HL-60 (cell line): ENCODE measurements at regions not wholly inside any gene's neighbourhood (a gene's known extent, or its start where the extent isn't known, plus 50 kb on each side); places are given as distances from the start of the nearest gene placed in this dataset.

ENCODE experiments used
- GABPA ChIP-seq: IDR thresholded peaks from 2 replicates; pipeline ENCODE4 v1.6.1; 2012; ENCODE audit warnings: low read depth
- POLR2AphosphoS5 ChIP-seq: IDR thresholded peaks from 2 replicates; pipeline ENCODE4 v1.6.1; 2012; ENCODE audit warnings: low read depth
- TF ChIP-seq, protein P1 (sequence below): IDR thresholded peaks from one replicate; pipeline ENCODE4 v1.5.1; 2011; ENCODE audit warnings: low read length, control low read depth, inconsistent platforms; ENCODE audit not compliant: insufficient read depth
- TF ChIP-seq, protein P2 (sequence below): IDR thresholded peaks from 2 replicates; pipeline ENCODE4 v1.6.1; 2012; ENCODE audit warnings: low read depth; ENCODE audit not compliant: insufficient replicate concordance

DNA sequence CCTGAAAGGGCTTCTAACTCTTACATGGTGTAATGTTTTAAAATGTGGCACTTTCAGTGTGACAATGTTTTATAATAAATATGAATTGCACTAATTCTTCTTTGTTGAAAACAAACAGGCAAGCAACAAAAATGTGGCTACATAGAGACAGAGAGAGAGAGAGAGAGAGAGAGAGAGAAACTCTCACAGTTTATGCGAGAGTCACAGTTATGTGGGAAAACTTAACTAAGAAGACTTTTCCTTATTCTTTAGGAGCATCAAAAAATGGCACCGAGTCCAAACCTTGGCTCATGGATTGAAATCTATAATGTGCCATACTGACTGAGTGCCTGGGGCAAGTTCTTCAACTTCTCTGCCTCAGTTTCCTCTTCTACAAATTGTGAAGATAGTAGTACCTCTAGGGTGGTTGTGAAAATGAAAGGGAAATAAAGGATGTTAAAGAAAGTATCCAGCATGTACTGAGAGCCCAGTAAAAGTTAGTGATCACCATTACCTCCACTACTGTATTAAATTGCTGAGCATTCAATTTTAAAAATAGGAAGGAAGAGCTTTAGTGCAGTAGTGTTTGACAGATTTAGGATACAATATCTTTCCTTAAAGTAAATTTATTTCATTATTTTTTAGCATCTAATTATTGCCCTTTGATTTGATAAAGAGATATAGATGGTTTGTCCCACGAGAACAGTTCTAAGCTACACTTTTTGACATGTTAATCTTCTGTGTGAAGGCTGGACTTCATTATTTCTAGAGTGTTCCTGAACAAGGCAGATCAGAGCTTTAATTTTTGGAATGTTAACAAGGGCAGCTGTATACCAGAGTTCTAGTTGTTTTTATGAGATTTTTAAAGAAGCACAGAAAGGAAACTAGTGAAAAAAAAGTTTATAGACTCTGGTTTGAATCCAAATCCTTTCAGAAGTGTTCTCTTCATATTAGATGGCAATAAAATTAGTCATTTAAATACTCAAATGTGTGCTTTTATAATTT is 187.5 kb upstream of the ANK2 start:
- TF ChIP-seq, protein P1, sequence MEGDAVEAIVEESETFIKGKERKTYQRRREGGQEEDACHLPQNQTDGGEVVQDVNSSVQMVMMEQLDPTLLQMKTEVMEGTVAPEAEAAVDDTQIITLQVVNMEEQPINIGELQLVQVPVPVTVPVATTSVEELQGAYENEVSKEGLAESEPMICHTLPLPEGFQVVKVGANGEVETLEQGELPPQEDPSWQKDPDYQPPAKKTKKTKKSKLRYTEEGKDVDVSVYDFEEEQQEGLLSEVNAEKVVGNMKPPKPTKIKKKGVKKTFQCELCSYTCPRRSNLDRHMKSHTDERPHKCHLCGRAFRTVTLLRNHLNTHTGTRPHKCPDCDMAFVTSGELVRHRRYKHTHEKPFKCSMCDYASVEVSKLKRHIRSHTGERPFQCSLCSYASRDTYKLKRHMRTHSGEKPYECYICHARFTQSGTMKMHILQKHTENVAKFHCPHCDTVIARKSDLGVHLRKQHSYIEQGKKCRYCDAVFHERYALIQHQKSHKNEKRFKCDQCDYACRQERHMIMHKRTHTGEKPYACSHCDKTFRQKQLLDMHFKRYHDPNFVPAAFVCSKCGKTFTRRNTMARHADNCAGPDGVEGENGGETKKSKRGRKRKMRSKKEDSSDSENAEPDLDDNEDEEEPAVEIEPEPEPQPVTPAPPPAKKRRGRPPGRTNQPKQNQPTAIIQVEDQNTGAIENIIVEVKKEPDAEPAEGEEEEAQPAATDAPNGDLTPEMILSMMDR = no peak
- TF ChIP-seq POLR2AphosphoS5 = no peak
- TF ChIP-seq, protein P2, sequence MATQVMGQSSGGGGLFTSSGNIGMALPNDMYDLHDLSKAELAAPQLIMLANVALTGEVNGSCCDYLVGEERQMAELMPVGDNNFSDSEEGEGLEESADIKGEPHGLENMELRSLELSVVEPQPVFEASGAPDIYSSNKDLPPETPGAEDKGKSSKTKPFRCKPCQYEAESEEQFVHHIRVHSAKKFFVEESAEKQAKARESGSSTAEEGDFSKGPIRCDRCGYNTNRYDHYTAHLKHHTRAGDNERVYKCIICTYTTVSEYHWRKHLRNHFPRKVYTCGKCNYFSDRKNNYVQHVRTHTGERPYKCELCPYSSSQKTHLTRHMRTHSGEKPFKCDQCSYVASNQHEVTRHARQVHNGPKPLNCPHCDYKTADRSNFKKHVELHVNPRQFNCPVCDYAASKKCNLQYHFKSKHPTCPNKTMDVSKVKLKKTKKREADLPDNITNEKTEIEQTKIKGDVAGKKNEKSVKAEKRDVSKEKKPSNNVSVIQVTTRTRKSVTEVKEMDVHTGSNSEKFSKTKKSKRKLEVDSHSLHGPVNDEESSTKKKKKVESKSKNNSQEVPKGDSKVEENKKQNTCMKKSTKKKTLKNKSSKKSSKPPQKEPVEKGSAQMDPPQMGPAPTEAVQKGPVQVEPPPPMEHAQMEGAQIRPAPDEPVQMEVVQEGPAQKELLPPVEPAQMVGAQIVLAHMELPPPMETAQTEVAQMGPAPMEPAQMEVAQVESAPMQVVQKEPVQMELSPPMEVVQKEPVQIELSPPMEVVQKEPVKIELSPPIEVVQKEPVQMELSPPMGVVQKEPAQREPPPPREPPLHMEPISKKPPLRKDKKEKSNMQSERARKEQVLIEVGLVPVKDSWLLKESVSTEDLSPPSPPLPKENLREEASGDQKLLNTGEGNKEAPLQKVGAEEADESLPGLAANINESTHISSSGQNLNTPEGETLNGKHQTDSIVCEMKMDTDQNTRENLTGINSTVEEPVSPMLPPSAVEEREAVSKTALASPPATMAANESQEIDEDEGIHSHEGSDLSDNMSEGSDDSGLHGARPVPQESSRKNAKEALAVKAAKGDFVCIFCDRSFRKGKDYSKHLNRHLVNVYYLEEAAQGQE = no peak
- TF ChIP-seq GABPA = no peak
